ENCODE measurements at regions not wholly inside any gene's neighbourhood (a gene's known extent, or its start where the extent isn't known, plus 50 kb on each side); places are given as distances from the start of the nearest gene placed in this dataset.

- TF ChIP-seq EZH2 (IDR thresholded peaks at IDR 0.05; ENCODE audit: borderline replicate concordance) = no peak
- no peak for TF ChIP-seq CTCF (IDR thresholded peaks at IDR 0.05; ENCODE audit: poor library complexity)
- no peak for TF ChIP-seq EZH2phosphoT487 (IDR thresholded peaks at IDR 0.05; ENCODE audit: low read depth, severe bottlenecking, unreplicated experiment)
- 81% methylated on average over 2 of the region's 2 CpGs for WGBS (ENCODE audit: low lambda C conversion rate, missing lambda C conversion rate)
- H3K79me2 ChIP-seq = no peaks in the 10 kb centered on the region
Observed at GRCh38 chr6:163857421-163857820, 442.9 kb downstream of the QKI start.

GRCh38 chr6:163850874-163851273 is 436.4 kb downstream of the QKI start:
- H3K4me3 ChIP-seq = no peak overlapping the region
- no peak overlapping the region for H3K4me2 ChIP-seq
- H3K27me3 ChIP-seq = no peaks in the 10 kb centered on the region
- DNase-seq (ENCODE audit: low spot score) = no peak
- H3K36me3 ChIP-seq (replicated peaks; ENCODE audit: insufficient read depth, low read depth) = no peaks in the 10 kb centered on the region
- no peak overlapping the region for H2AFZ ChIP-seq
- no peak overlapping the region for H3K27ac ChIP-seq
- H3K79me2 ChIP-seq = no peaks in the 10 kb centered on the region
- no peaks in the 10 kb centered on the region for H3K4me1 ChIP-seq (ENCODE audit: insufficient read depth)
- H3K9me2 ChIP-seq (replicated peaks; ENCODE audit: insufficient read depth) = no peaks in the 10 kb centered on the region
- H3K9me3 ChIP-seq (ENCODE audit: low read depth) = no peaks in the 10 kb centered on the region
- H4K20me1 ChIP-seq (ENCODE audit: insufficient read depth, poor library complexity, severe bottlenecking) = no peaks in the 10 kb centered on the region
- TF ChIP-seq CTCF (IDR thresholded peaks at IDR 0.05; ENCODE audit: poor library complexity) = no peak
- no peak for TF ChIP-seq EZH2 (IDR thresholded peaks at IDR 0.05; ENCODE audit: borderline replicate concordance)
- TF ChIP-seq EZH2phosphoT487 (IDR thresholded peaks at IDR 0.05; ENCODE audit: low read depth, severe bottlenecking, unreplicated experiment) = no peak

More at GRCh38 chr6:163857421-163857820, 442.9 kb downstream of the QKI start:
- Histone ChIP-seq H3K4me2 (no peak overlapping the region), H2AFZ (no peak overlapping the region), H3K4me1 (ENCODE audit: insufficient read depth) (no peaks in the 10 kb centered on the region), H3K36me3 (replicated peaks; ENCODE audit: insufficient read depth, low read depth) (no peaks in the 10 kb centered on the region), H3K27me3 (no peaks in the 10 kb centered on the region), H4K20me1 (ENCODE audit: insufficient read depth, poor library complexity, severe bottlenecking) (no peaks in the 10 kb centered on the region), H3K9me2 (replicated peaks; ENCODE audit: insufficient read depth) (no peaks in the 10 kb centered on the region), H3K4me3 (no peak overlapping the region), H3K27ac (no peak overlapping the region), H3K9me3 (ENCODE audit: low read depth) (no peaks in the 10 kb centered on the region)
- no peak for DNase-seq (ENCODE audit: low spot score)

- no peak overlapping the region for H3K27ac ChIP-seq
- H3K36me3 ChIP-seq (replicated peaks; ENCODE audit: insufficient read depth, low read depth) = no peaks in the 10 kb centered on the region
- whole genome bisulfite sequencing (ENCODE audit: low lambda C conversion rate, missing lambda C conversion rate) = 87% methylated on average over 3 of the region's 3 CpGs
- no peak for TF ChIP-seq EZH2 (IDR thresholded peaks at IDR 0.05; ENCODE audit: borderline replicate concordance)
- TF ChIP-seq EZH2phosphoT487 (IDR thresholded peaks at IDR 0.05; ENCODE audit: low read depth, severe bottlenecking, unreplicated experiment) = no peak
- no peak for TF ChIP-seq CTCF (IDR thresholded peaks at IDR 0.05; ENCODE audit: poor library complexity)
- no peak overlapping the region for H3K4me2 ChIP-seq
- H3K9me3 ChIP-seq (ENCODE audit: low read depth) = no peaks in the 10 kb centered on the region
- no peaks in the 10 kb centered on the region for H3K79me2 ChIP-seq
- H2AFZ ChIP-seq = no peak overlapping the region
- H3K4me1 ChIP-seq (ENCODE audit: insufficient read depth) = no peaks in the 10 kb centered on the region
- no peak for DNase-seq (ENCODE audit: low spot score)
- no peaks in the 10 kb centered on the region for H3K27me3 ChIP-seq
- H4K20me1 ChIP-seq (ENCODE audit: insufficient read depth, poor library complexity, severe bottlenecking) = no peaks in the 10 kb centered on the region
- H3K9me2 ChIP-seq (replicated peaks; ENCODE audit: insufficient read depth) = no peaks in the 10 kb centered on the region
- no peak overlapping the region for H3K4me3 ChIP-seq
Observed at GRCh38 chr6:163844761-163845160, 430.2 kb downstream of the QKI start.

GRCh38 chr6:163844357-163844756 is 429.8 kb downstream of the QKI start:
- DNase-seq (ENCODE audit: low spot score) = no peak
- TF ChIP-seq EZH2phosphoT487 (IDR thresholded peaks at IDR 0.05; ENCODE audit: low read depth, severe bottlenecking, unreplicated experiment) (no peak), EZH2 (IDR thresholded peaks at IDR 0.05; ENCODE audit: borderline replicate concordance) (no peak), CTCF (IDR thresholded peaks at IDR 0.05; ENCODE audit: poor library complexity) (no peak)
- Histone ChIP-seq H3K4me2 (no peak overlapping the region), H3K27ac (no peak overlapping the region), H3K27me3 (no peaks in the 10 kb centered on the region), H2AFZ (no peak overlapping the region), H4K20me1 (ENCODE audit: insufficient read depth, poor library complexity, severe bottlenecking) (no peaks in the 10 kb centered on the region), H3K36me3 (replicated peaks; ENCODE audit: insufficient read depth, low read depth) (no peaks in the 10 kb centered on the region), H3K4me3 (no peak overlapping the region), H3K4me1 (ENCODE audit: insufficient read depth) (no peaks in the 10 kb centered on the region), H3K9me2 (replicated peaks; ENCODE audit: insufficient read depth) (no peaks in the 10 kb centered on the region), H3K9me3 (ENCODE audit: low read depth) (no peaks in the 10 kb centered on the region), H3K79me2 (no peaks in the 10 kb centered on the region)
- 97% methylated on average over 7 of the region's 7 CpGs for WGBS (ENCODE audit: low lambda C conversion rate, missing lambda C conversion rate)
